ENCODE measurements at regions not wholly inside any gene's neighbourhood (a gene's known extent, or its start where the extent isn't known, plus 50 kb on each side); places are given as distances from the start of the nearest gene placed in this dataset.

DNA sequence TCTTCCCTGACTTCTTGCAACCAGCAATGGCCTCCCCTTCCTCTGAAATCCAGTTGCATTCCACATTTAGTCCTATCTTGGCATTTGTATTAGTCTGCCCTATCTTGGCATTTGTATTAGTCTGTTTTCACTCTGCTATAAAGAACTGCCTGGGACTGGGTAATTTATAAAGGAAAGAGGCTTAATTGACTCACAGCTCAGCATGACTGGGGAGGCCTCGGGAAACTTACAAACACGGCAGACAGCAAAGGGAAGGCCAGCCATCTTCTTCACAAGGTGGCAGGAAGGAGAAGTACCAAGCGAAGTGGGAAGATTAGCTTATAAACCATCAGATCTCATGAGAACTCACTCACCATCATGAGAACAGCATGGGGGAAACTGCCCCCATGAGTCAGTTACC, 234.5 kb upstream of the COPS8 start:
- H3K9me3 Mint-ChIP-seq, result no peaks in the 10 kb centered on the region
- no peak overlapping the region for H3K27ac Mint-ChIP-seq
- no peaks in the 10 kb centered on the region for H3K4me1 Mint-ChIP-seq (ENCODE audit: low read depth)
- no peak for DNase-seq
- peaks cover 3% of the 10 kb centered on the region for H3K27me3 Mint-ChIP-seq
- no peak overlapping the region for H3K4me3 Mint-ChIP-seq
- no peaks in the 10 kb centered on the region for H3K36me3 Mint-ChIP-seq (ENCODE audit: low read depth)

DNA sequence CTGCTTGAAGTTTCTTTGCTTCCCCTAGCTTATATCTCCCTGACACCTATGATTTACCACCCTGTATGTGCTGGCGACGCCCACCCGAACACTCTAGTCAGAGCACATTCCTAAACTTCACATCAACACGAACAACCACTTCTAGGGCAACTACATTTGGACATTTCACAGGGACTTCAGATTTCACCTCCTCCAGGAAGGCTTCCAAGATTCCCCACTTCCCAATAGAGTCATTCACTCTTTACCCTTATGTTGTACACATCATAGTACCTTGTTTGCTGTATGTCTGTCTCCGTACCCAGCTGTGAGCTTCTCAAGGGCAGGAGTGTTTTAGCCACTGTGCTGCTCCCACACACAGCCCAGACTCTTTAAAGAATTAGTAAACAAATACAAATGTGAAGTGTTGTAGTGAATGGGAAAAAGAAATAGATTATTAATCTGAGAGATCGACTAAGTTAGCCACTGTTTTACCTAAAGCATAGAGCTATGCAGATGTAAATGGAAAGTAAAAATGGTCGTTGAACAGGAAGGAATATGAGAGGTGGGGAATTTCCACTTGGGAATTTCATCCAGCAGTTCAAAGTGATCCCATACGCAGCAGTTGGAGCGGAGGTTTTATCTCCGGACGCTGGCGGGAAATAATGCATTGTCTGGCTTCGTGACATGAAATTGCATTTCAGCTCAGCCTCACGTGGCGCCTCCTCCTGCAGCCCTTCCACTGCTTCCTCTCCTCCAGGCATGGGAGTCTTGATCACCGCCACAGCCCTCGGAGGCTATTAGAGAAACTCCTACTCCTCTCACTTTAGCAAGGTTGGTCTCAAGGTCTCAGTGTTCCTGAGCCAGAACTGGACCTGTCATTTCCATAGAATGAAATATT, 233.4 kb upstream of the COPS8 start:
- Mint-ChIP-seq H3K36me3 (ENCODE audit: low read depth) (no peaks in the 10 kb centered on the region), H3K4me3 (no peak overlapping the region), H3K9me3 (no peaks in the 10 kb centered on the region), H3K4me1 (ENCODE audit: low read depth) (no peaks in the 10 kb centered on the region), H3K27ac (no peak overlapping the region), H3K27me3 (no peaks in the 10 kb centered on the region)
- DNase-seq, result no peak

DNA sequence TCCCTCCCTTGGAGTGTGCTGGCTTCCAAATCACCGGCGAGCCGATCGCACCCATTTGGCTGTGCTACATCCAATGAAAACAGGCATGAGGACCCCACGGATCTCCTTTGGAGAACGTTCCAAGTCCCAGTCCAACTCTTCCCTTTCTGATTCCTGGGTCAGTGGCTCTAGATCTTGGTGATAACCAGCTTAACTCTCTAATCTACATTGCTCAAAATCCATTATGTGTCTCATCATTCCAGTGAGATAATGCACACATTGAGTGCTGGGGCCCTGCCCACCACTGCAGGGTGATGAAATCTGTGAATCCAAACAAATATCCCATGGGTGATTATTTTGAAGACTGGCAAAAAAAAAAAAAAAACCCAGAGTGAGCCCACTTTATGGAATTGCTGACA, 232.7 kb upstream of the COPS8 start:
- DNase-seq, result no peak
- Mint-ChIP-seq H3K4me1 (ENCODE audit: low read depth) (no peaks in the 10 kb centered on the region), H3K4me3 (no peak overlapping the region), H3K36me3 (ENCODE audit: low read depth) (no peaks in the 10 kb centered on the region), H3K9me3 (no peaks in the 10 kb centered on the region), H3K27ac (no peak overlapping the region), H3K27me3 (no peaks in the 10 kb centered on the region)

DNA sequence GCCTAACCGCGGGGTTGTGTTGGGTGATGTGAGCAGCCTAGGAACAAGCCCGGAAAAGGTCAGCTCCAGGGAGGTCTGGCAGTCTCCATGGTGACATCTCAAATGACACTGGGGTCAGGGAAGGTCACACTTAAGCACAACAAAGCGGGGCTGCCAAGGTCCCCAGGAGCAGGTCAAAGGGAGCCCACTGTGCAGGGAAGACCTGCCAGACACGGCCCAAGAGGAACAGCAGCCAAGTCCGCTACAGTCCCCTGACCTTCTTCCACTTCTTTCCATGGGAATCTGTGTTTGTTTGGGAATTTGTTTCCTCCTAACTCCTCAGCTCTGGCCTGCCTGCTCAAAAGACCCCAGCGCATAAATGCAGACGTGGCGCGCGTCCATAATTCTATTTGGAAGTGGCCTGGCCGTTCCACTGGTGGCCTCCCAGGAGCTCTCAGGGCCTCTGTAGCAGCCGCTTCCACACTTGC, 232.1 kb upstream of the COPS8 start:
- no peak overlapping the region for H3K27ac Mint-ChIP-seq
- DNase-seq, result no peak
- no peak overlapping the region for H3K4me3 Mint-ChIP-seq
- no peaks in the 10 kb centered on the region for H3K4me1 Mint-ChIP-seq (ENCODE audit: low read depth)
- no peaks in the 10 kb centered on the region for H3K9me3 Mint-ChIP-seq
- H3K27me3 Mint-ChIP-seq, result no peaks in the 10 kb centered on the region
- H3K36me3 Mint-ChIP-seq (ENCODE audit: low read depth), result no peaks in the 10 kb centered on the region

DNA sequence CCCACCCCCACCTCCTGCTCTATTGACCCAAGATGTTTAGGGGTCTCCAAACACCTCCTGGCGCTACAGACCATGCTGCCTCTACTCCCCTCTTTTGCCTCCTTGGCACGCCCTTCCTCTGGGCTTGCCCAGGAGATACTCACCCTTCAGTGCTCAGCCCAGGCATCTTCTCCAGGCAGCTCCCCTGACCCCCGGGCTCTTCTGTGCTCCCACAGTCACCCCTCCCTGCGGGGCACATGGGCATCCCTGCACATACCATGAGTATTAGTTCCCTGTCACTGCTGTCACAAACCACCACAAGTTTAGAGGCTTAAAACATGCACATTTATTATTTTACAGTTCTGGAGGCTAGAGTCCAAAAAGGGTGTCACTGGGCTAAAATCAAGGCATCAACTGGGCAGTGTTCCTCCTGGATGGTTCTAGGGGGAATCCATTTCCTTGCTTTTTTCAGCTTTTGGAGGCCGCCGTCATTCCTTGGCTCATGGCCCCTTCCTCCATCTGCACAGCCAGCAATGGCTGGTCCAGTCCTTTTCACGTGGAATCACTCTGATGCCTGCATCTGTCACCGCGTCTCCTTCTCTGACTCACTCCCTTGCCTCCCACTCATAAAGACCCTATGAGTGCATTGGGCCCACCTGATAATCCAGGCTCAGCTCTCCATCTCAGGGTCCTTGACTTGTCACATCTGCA, 230.4 kb upstream of the COPS8 start:
- no peak for DNase-seq
- Mint-ChIP-seq H3K27ac (no peak overlapping the region), H3K27me3 (no peaks in the 10 kb centered on the region), H3K4me3 (no peak overlapping the region), H3K36me3 (ENCODE audit: low read depth) (no peaks in the 10 kb centered on the region), H3K9me3 (no peaks in the 10 kb centered on the region), H3K4me1 (ENCODE audit: low read depth) (no peaks in the 10 kb centered on the region)

DNA sequence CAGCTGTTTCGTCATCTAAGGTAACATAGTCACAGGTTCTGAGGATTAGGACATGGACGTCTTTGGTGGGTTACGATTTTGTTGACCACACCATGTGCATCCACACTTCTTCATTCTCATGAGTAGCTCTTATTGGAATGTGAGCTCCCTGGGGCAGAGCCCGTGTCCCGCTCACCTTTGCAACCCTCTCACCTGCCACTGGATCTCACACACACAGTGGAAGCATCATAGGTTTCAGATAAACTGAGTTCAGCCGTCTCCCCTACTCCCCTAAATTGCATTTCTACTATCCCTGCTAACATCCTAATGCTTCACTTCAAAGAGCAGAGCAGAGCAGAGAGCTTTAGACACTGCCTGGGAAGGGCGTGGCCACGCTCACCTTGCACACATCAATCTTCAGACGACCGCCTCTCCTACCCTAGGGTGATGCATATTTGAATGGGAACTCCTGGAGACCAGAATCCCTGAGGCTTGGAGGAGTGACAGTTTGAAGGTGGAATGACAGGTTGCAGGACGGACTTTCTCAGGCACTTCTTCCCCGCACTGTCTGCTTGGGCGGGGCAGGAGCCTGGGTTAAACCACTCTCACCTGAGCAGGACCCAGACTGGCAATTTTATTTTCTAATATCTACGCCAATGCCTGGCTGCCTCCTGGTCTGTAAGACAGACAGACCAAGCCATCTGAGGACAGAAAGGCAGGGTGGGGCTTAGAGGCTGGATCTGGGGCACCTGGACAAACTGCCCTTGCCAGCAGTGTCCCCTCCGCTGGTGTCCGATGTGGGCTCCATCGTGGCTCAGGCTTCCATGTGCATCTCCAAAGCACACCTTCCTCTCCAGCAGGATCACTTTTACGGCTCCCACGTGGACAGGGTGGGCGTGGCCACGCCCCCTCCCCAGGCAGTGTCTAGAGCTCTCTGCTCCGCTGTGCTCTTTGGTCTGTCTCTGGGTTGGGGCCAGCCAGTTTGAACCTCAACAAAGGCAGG, 229.5 kb upstream of the COPS8 start:
- no peak for DNase-seq
- no peak overlapping the region for H3K27ac Mint-ChIP-seq

DNA sequence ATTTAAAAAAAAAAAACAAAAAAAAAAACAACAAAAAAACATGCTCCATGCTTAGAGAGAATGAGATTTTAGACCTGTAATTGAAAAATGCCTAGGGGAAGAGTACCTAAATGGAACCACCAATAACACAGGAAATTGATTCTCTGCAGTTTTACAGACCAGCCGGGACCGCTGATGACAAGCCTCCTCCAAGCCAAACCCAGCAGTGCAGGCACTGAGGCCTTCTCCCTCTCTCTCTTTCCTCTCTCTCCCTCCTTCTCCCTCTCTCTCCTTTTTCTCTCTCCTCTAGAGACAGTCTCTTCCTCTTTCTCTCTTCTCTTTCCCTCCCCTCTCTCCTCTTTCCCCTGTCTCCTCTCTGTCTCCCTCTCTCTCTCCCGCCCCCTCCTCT, 228.8 kb upstream of the COPS8 start:
- DNase-seq, result no peak
- H3K4me3 Mint-ChIP-seq, result no peak overlapping the region

More for the DNA sequence above, 229.5 kb upstream of the COPS8 start:
- H3K4me1 Mint-ChIP-seq (ENCODE audit: low read depth), result no peaks in the 10 kb centered on the region
- H3K27me3 Mint-ChIP-seq, result no peaks in the 10 kb centered on the region
- no peaks in the 10 kb centered on the region for H3K9me3 Mint-ChIP-seq
- H3K4me3 Mint-ChIP-seq, result no peak overlapping the region
- no peaks in the 10 kb centered on the region for H3K36me3 Mint-ChIP-seq (ENCODE audit: low read depth)

DNA sequence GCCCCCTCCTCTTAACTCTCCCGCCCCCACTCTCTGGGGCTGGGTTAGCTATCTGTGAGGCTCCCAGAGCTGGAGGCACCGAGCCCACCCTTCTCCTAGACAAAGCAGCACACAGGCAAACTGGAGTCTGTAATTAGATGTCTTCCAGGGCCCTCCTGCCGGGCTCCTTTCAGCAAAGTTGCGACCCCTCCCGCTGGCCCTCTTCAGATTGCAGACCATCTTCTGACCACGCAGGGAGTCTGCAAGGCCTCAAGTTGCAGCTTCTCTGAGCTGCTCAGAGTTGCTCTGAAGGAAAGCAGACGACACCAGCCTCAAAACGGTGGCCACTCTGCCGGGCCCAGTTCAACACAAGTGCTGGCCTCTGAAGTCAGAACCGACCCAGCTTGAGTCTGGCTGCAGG, 228.4 kb upstream of the COPS8 start:
- no peak for DNase-seq
- Mint-ChIP-seq H3K27ac (no peak overlapping the region), H3K4me3 (no peak overlapping the region), H3K27me3 (no peaks in the 10 kb centered on the region), H3K36me3 (ENCODE audit: low read depth) (no peaks in the 10 kb centered on the region), H3K4me1 (ENCODE audit: low read depth) (no peaks in the 10 kb centered on the region), H3K9me3 (no peaks in the 10 kb centered on the region)

More for the DNA sequence above, 228.8 kb upstream of the COPS8 start:
- Mint-ChIP-seq H3K27ac (no peak overlapping the region), H3K27me3 (no peaks in the 10 kb centered on the region), H3K9me3 (no peaks in the 10 kb centered on the region), H3K4me1 (ENCODE audit: low read depth) (no peaks in the 10 kb centered on the region), H3K36me3 (ENCODE audit: low read depth) (no peaks in the 10 kb centered on the region)

DNA sequence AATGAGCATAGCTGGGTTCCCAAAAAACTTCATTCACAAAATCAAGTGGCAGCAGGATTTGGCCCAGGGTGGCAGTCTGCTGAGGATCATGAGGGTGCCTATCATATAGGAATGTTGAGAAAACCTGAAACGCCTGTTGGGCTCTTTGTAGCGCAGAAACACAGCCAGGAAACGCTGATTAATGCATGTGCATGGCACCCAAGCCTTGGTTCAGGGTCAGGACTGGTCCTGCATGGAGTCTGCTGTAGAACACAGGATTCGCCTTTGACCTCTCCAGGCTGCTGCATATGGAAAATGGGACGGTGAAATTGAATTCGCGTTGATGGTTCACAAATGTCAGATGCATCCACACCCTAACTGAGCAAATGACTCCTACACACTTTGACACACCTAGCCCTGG, 227.9 kb upstream of the COPS8 start:
- H3K9me3 Mint-ChIP-seq, result no peaks in the 10 kb centered on the region
- H3K4me3 Mint-ChIP-seq, result no peak overlapping the region
- H3K4me1 Mint-ChIP-seq (ENCODE audit: low read depth), result no peaks in the 10 kb centered on the region
- no peak overlapping the region for H3K27ac Mint-ChIP-seq
- H3K36me3 Mint-ChIP-seq (ENCODE audit: low read depth), result no peaks in the 10 kb centered on the region
- no peaks in the 10 kb centered on the region for H3K27me3 Mint-ChIP-seq
- DNase-seq, result no peak

DNA sequence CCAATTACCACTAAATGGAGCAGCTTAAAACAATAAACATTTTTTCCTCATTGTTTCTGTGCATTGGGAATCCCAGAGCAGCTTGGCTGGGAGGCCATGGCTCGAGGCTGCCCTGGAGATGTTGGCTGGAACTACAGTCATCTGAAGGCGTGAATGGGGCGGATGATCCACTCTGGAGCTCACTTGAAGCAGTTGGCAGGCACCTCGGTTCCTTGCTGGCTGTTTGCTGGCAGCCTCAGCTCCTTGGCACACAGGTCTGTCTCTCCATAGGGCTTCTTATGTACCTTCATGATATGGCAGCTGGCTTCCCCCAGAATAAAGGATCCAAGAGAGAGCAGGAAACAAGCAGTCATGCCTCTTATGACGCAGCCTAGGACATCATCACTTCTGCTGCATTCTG, 227.0 kb upstream of the COPS8 start:
- Mint-ChIP-seq H3K4me1 (ENCODE audit: low read depth) (no peaks in the 10 kb centered on the region), H3K27ac (no peak overlapping the region), H3K36me3 (ENCODE audit: low read depth) (no peaks in the 10 kb centered on the region), H3K4me3 (no peak overlapping the region), H3K27me3 (no peaks in the 10 kb centered on the region), H3K9me3 (no peaks in the 10 kb centered on the region)
- no peak for DNase-seq

DNA sequence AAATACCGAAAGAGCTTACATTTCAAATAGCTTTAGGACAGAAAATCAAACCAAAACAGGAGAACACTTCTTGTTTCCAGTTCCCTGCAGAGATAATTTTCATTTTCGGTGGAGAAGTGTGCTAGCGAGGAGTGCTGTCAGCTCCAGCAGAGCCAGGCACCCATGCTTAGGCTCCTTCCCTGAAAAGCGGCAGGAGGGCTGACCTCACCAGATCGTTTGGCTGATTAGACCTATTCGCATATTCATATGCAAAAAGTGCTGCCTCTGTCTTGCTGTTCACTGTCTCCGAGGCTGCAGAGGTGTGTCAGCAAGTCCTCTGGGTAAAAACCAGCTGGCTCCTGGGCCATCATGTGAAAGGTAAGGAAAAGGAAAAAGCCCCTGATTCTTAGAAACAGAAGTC, 225.8 kb upstream of the COPS8 start:
- Mint-ChIP-seq H3K4me1 (ENCODE audit: low read depth) (no peaks in the 10 kb centered on the region), H3K9me3 (peaks cover 1% of the 10 kb centered on the region), H3K36me3 (ENCODE audit: low read depth) (no peaks in the 10 kb centered on the region), H3K27me3 (no peaks in the 10 kb centered on the region), H3K4me3 (no peak overlapping the region), H3K27ac (no peak overlapping the region)
- no peak for DNase-seq

DNA sequence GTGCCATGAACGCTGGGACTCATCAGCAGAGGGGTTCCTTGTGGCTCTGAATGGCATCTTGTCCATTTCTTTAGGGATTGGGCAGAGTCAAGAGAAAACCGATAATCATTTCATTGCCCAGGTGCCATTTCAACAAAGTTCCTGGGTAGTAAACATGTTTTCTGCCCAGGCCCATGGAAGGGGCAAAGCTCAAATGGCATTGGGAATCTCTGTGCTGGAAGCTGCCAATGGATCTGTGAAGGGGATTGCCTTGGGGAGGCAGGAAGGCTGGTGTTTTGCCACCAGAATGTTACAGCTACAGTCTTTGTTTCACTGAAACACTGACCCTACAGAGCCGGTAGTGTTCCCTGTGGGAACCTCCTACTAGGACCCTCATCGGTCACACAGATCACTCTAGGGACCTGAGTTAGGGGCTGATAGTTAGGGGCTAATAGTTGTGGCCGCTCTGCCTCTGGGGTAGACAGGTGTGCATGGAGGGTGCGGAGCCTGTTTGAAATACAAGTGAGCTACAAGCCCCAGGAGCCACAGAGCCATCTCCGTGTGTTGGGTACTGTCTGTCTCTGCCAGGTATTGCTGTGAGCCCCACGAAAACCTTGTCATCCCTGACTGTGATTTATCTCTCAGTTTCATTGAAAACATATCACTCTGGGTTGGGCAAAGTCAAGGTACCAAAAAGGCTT, 224.4 kb upstream of the COPS8 start:
- peaks cover 3% of the 10 kb centered on the region for H3K9me3 Mint-ChIP-seq

DNA sequence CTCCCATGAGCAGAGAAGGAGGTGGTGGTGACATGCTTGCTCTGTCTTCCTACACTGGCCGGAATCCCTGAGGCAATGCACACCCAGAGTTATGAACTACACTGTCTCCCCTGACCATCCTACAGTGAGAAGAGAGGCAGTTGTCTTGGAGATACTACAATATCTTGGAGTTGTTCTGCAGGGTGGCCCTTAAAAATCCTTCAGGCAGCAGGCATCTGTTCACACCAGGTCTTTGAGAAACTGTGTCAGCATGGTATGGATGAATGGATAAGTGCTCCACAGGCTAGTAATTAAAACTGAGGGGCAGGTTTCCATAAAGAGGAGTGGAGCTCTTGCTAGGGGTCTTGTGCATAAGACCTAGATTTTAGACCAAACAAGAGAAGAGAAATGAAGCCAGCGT, 223.7 kb upstream of the COPS8 start:
- no peaks in the 10 kb centered on the region for H3K36me3 Mint-ChIP-seq (ENCODE audit: low read depth)
- no peaks in the 10 kb centered on the region for H3K4me1 Mint-ChIP-seq (ENCODE audit: low read depth)
- no peak overlapping the region for H3K4me3 Mint-ChIP-seq
- peaks cover 3% of the 10 kb centered on the region for H3K9me3 Mint-ChIP-seq
- H3K27ac Mint-ChIP-seq, result no peak overlapping the region
- H3K27me3 Mint-ChIP-seq, result no peaks in the 10 kb centered on the region
- DNase-seq, result no peak

More for the DNA sequence above, 224.4 kb upstream of the COPS8 start:
- Mint-ChIP-seq H3K4me3 (no peak overlapping the region), H3K4me1 (ENCODE audit: low read depth) (no peaks in the 10 kb centered on the region), H3K27me3 (no peaks in the 10 kb centered on the region), H3K27ac (no peak overlapping the region), H3K36me3 (ENCODE audit: low read depth) (no peaks in the 10 kb centered on the region)
- no peak for DNase-seq

DNA sequence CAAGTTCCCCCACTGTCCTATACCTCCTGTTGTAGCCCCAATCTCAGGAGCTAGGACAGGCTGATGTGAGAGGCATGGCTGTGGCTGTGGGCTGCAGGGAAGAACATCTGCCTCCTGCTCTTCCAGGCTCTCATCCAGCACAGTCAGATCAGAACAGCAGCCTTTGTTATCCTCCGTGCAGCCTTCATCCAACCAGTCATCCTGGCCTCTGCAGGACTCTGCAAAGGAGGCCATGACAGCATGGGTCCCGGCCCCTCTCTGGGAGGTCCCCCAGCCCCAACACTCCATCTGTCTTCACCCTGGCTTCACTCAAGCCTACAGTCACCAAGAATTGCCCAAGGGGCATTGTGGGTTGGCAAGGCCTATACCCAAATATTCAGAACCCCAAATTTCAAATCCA, 223.2 kb upstream of the COPS8 start:
- Mint-ChIP-seq H3K4me1 (ENCODE audit: low read depth) (no peaks in the 10 kb centered on the region), H3K27me3 (no peaks in the 10 kb centered on the region), H3K27ac (no peak overlapping the region), H3K9me3 (peaks cover 3% of the 10 kb centered on the region), H3K4me3 (no peak overlapping the region), H3K36me3 (ENCODE audit: low read depth) (no peaks in the 10 kb centered on the region)
- DNase-seq, result no peak
